Lower lobe of right lung (tissue), 2 donors: ENCODE measurements at regions not wholly inside any gene's neighbourhood (a gene's known extent, or its start where the extent isn't known, plus 50 kb on each side); places are given as distances from the start of the nearest gene placed in this dataset.

ENCODE experiments used
- ATAC-seq, 2 donors: fragments of 200-7000 bp; cut with Tn5 transposase; one replicate each; pipeline ENCODE4 v1.9.1; 2020 to 2022; ENCODE audit warnings: mild to moderate bottlenecking in 2 of 2, moderate library complexity in 2 of 2
- DNase-seq: peaks from one replicate; pipeline ENCODE4 v3.0.0-alpha.2; 2020
- H3K27ac ChIP-seq: fragments of 200-600 bp; one replicate; pipeline ENCODE4 v1.8.0; 2022
- H3K27me3 ChIP-seq: fragments of 200-600 bp; one replicate; pipeline ENCODE4 v1.8.0; 2022; ENCODE audit warnings: low read depth
- H3K36me3 ChIP-seq: fragments of 200-600 bp; one replicate; pipeline ENCODE4 v1.8.0; 2022; ENCODE audit warnings: mild to moderate bottlenecking
- H3K4me1 ChIP-seq: fragments of 200-600 bp; one replicate; pipeline ENCODE4 v1.8.0; 2022
- H3K4me3 ChIP-seq: fragments of 200-600 bp; one replicate; pipeline ENCODE4 v1.8.0; 2022; ENCODE audit warnings: mild to moderate bottlenecking
- H3K9me3 ChIP-seq: fragments of 200-600 bp; one replicate; pipeline ENCODE4 v1.8.0; 2022
- intact Hi-C: fragments of 100-400 bp; cut with DNase I; formaldehyde crosslinking; loops from one replicate; pipeline ENCODE4 v1.11.0; 2022
- TF ChIP-seq, protein P1 (sequence below): fragments of 200-600 bp; IDR thresholded peaks from one replicate; pipeline ENCODE4 v1.8.0; 2022; ENCODE audit warnings: antibody characterized with exemption, mild to moderate bottlenecking
- donor health status: DM: no; HTN: yes; CAD: no; lungs with severe emphysema.

DNA sequence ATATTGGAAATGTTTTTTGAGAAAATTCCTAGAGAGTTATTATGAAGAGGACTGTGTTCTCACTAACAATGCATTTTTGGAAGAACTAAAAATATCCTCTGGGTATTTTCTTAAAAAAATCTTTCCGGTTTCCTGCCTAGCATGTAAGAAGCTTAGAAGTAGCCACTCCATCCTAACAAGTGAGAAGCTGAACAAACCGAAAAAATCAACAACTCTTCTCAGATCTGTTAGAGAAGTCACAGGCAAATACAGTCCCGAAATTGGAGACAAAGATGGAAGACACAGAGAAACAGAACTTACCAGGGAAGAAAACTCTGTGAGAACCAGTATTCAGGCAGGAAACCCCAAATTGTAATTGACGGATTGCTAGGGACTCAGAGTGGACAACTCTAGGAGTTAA, 173.0 kb downstream of the KLF12 start:
- TF ChIP-seq, protein P1, sequence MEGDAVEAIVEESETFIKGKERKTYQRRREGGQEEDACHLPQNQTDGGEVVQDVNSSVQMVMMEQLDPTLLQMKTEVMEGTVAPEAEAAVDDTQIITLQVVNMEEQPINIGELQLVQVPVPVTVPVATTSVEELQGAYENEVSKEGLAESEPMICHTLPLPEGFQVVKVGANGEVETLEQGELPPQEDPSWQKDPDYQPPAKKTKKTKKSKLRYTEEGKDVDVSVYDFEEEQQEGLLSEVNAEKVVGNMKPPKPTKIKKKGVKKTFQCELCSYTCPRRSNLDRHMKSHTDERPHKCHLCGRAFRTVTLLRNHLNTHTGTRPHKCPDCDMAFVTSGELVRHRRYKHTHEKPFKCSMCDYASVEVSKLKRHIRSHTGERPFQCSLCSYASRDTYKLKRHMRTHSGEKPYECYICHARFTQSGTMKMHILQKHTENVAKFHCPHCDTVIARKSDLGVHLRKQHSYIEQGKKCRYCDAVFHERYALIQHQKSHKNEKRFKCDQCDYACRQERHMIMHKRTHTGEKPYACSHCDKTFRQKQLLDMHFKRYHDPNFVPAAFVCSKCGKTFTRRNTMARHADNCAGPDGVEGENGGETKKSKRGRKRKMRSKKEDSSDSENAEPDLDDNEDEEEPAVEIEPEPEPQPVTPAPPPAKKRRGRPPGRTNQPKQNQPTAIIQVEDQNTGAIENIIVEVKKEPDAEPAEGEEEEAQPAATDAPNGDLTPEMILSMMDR = no peak
- H3K36me3 ChIP-seq = no peaks in the 10 kb centered on the region
- no peak for ATAC-seq
- no peaks in the 10 kb centered on the region for H3K27me3 ChIP-seq
- no peaks in the 10 kb centered on the region for H3K9me3 ChIP-seq
- H3K27ac ChIP-seq = no peak overlapping the region
- intact Hi-C loops = no loop called here
- H3K4me1 ChIP-seq = no peaks in the 10 kb centered on the region
- no peak for DNase-seq
- H3K4me3 ChIP-seq = no peak overlapping the region

DNA sequence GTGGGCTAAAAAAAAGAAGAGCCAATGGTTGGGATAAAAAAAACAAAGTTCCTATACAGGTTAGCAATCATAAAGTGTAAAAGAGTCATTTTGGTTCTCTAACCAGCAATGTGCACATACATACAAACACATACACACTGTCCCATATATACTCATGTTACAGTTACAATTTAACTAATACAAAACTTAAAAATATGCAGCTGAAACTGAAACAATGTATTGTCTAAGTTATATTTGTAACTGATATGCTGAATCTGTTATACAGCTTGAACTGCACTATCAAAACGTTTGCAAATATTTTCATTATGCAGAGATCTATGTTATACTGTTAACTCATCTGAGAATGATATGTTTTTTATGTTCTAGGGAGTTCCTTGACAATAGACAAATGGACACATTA, 173.7 kb downstream of the KLF12 start:
- H3K4me3 ChIP-seq = no peak overlapping the region
- no peak for ATAC-seq
- TF ChIP-seq, protein P1 = no peak
- H3K9me3 ChIP-seq = no peaks in the 10 kb centered on the region
- no peaks in the 10 kb centered on the region for H3K27me3 ChIP-seq
- intact Hi-C loops = no loop called here
- H3K4me1 ChIP-seq = no peaks in the 10 kb centered on the region
- no peak overlapping the region for H3K27ac ChIP-seq
- no peaks in the 10 kb centered on the region for H3K36me3 ChIP-seq
- no peak for DNase-seq

DNA sequence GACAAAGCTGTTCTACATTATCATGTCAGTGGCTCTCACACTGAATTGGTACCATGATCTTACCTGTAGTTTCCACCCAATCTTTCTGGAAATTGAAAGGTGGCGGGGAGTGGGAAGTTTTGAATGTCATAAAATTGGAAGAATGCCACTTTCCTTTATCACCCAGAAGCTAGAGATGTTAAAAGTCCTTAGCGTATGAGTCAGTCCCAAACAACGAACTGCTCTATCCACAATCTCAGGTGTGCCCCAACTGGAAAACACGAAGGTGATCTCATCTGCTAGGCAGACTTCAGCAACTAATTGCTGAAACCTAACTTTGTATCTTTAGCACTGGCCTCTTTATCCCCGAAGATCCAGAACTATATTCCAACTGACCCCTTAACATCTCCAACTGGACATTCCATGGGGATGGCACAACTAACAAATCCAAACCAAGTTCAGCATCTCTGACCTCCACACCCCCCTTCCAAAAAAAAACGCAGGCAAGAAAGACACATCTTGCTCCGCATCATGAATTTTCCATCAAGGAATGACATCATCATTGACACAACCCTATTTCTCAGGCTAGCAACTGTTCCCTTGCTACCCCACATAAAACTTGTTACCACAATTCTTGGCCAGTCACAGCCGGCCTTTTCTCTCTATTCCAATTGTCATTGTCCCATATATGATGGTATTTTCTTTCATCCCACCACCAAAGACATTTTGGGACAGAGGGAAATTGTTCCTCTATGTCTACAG, 175.4 kb downstream of the KLF12 start:
- no peak overlapping the region for H3K27ac ChIP-seq
- no peak for ATAC-seq
- no peaks in the 10 kb centered on the region for H3K9me3 ChIP-seq
- no peaks in the 10 kb centered on the region for H3K36me3 ChIP-seq
- no peak for DNase-seq
- TF ChIP-seq, protein P1 = no peak
- H3K27me3 ChIP-seq = no peaks in the 10 kb centered on the region
- intact Hi-C loops = no loop called here
- no peaks in the 10 kb centered on the region for H3K4me1 ChIP-seq
- H3K4me3 ChIP-seq = no peak overlapping the region

DNA sequence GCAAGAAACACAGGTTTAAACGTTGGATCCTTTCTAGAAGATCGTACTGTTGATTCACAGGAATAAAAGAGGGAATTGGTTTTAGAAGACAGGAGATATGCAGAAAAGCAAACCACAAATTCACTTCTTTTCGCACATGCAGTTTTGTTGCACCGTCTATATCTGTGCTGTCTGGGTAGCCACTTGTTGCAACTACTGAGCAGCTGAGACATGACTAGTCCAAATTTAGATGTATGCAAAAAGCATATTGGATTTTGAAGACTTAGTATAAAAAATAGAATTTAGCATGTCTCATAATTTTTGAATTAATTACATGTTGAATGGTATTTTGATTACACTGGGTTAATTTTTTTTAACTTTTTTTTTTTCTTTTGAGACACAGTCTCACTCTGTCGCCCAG, 176.3 kb downstream of the KLF12 start:
- Histone ChIP-seq H3K27me3 (no peaks in the 10 kb centered on the region), H3K4me3 (no peak overlapping the region), H3K36me3 (no peaks in the 10 kb centered on the region), H3K27ac (no peak overlapping the region), H3K9me3 (no peaks in the 10 kb centered on the region), H3K4me1 (no peaks in the 10 kb centered on the region)
- no peak for ATAC-seq
- TF ChIP-seq, protein P1 = no peak
- intact Hi-C loops = no loop called here
- no peak for DNase-seq

DNA sequence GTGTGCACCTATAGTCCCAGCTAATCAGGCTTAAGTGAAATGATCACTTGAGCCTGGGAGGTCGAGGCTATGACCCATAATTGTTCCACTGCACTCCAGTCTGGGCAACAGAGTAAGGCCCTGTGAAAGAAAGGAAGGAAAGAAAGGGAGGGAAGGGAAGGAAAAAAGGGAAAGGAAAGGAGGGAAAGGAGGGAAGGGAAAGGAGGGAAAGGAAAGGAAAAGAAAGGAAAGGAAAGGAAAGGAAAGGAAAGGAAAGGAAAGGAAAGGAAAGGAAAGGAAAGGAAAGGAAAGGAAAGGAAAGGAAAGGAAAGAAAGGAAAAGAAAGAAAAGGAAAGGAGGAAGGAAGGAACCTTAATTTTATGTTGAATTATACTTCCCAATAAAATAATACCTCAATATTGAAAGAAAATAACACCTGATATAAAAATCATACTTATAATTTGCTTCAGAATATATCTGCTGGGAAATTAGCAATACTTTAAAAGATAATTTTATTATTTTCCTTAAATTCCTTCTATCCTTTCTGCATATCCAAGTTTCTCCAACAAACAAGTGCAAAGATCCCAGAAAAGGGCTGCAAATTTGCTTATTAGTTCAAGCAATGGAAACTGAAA, 177.3 kb downstream of the KLF12 start:
- Histone ChIP-seq H3K36me3 (no peaks in the 10 kb centered on the region), H3K4me3 (no peak overlapping the region), H3K27me3 (no peaks in the 10 kb centered on the region), H3K27ac (no peak overlapping the region), H3K4me1 (no peaks in the 10 kb centered on the region), H3K9me3 (no peaks in the 10 kb centered on the region)
- intact Hi-C loops = no loop called here
- TF ChIP-seq, protein P1 = no peak
- DNase-seq (no peak), ATAC-seq (no peak)
